ENCODE measurements at regions not wholly inside any gene's neighbourhood (a gene's known extent, or its start where the extent isn't known, plus 50 kb on each side); places are given as distances from the start of the nearest gene placed in this dataset.
"Not testable (repeated sequence)": the region's sequence is repeated elsewhere in the genome, so short reads cannot be mapped to it uniquely, and the experiment has no call there.

DNA sequence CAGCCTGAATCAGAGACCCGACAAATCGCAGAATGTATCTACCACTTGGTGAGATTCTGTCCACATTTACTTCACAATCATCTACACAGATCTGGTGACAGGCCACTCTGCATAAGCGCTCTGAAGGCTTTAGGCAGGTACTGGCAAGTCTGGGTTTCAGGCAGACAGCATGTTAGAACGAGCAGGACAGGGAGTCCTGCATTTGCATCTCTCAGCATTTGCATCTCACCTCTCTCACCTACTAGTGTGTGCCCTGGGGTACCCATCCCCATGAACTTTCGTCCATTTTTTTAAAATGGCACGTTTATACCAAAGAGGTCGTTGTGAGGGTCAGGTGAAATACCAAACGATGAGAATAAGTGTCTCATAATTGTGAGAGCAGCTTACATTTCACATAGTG, 108.2 kb downstream of the SPATA31A1 start:
- DNase-seq, result not testable (repeated sequence)

DNA sequence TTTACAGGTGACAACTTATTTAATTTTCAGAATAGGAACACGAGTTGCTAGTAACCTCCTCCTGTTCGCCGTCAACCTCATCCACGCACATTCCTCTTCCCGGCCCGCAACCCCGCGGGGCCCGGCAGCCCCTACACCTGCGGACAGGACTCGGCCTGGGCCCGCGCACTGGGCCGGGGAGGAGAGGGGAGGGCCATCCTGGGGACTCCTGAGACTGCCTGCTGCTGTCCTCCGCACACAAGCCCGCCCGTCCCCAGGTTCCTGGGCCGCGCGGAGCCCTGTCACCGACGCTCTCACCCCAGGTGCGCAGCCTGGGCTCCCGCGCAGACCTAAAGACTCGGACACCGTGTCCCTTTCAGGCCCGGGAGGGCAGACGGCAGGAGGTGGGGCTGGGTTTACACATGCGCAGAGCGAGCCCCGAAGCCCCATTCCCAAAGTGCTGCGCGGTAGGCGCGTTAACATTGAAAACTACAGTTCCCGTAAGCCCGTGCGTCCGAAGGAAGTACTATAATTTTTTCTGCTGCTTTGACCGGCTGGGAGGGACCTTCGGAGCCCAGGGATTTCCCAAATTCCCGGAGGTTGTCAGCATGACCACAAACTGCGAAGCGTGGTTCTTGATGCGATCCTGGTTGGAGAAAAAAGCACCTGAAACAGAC, 108.8 kb downstream of the SPATA31A1 start:
- peak; percentile 64 to 71 for DNase-seq

DNA sequence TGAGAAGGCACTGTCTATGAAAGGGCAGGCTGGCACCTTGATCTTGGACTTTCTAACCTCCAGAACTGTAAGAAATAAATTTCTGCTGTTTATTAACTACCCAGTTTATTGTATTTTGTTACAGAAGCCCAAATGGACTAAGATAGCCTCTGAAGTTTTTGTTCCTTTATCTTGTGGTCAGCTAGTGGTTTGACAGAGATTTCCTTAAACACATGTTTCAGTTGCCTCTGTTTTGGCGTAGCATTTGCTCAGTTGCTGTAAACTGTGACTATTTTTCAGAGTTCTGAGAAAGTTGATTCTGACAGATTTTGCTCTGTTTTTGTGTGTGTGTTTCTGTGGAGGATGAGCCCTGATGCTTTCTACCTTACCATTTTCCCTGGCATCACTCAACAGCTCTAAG, 119.0 kb downstream of the SPATA31A1 start:
- not testable (repeated sequence) for DNase-seq

DNA sequence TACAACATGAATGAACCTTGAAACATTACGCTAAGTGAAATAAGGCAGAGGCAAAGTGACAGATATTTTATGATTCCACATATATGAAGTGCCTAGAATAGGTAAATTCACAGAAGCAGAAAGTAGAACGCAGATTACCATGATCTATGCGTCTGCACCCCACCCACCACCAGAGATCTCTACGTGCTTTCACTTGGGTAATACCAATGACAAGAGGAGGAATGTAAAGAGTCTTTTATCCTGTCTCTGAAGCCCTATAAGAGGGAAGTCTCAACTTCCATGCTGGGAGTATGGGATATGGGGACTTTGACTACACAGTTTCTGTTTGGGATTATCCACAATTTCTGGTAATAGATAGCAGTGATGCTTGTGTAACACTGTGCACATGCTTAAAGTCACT, 127.6 kb downstream of the SPATA31A1 start:
- DNase-seq, result not testable (repeated sequence)

- DNase-seq, result not testable (repeated sequence)
These were observed 128.4 kb downstream of the SPATA31A1 start for GRCh38 chr9:39483880-39484279.

DNA sequence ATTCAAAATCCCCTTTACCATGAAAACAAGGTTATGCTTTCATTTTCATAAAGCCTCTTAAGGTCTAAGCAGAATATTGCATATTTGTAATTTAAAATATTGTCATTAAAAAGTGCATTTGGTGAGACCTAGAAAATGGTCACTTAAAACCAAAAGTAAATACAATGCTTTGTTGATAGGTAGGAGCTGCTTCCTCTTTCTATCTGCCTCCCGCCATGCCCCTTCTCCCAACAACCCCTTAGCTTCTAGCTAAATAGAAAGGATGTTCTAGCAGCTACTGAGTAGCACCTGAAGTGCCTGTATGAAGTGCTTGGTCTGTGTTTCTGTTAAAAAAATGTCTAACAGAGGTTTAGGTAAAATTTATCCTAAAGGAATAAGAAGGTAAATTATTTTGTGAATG, 128.8 kb downstream of the SPATA31A1 start:
- DNase-seq, result not testable (repeated sequence)

DNA sequence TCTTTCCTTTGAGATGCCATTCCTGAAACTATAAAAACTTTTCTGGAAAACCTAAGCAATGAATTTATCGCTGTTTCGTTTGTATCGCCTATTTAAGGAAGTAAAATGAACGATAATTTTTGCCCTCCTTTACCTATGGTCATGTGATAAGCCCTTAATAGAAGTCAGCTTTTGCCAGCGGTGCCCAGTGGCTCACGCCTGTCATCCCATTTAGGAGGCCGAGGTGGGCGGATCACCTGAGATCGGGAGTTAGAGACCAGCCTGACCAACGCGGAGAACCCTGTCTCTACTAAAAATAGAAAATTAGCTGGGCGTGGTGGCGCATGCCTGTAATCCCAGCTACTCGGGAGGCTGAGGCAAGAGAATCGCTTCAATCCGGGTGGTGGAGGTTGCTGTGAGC, 132.0 kb downstream of the SPATA31A1 start:
- DNase-seq, result not testable (repeated sequence)

GRCh38 chr9:39496248-39496647, 140.8 kb downstream of the SPATA31A1 start:
- not testable (repeated sequence) for DNase-seq

DNA sequence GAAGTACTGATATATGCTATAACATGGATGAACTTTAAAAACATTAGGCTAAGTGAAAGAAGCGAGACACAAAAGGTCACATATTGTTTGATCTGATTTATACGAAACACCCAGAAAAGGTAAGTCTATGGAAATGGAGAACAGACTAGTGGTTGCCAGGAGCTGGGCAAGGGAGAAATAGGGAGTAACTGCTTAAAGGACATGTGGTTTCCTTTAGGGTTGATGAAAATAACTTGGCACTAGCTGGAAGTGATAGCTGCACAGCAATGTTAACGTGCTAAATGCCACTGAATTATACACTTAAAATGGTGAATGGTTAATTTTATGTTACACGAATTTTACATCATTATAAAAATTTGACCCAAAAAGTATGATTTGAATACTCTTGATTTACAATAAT, 147.7 kb downstream of the SPATA31A1 start:
- not testable (repeated sequence) for DNase-seq

- not testable (repeated sequence) for DNase-seq
These were observed 172.0 kb downstream of the SPATA31A1 start for GRCh38 chr9:39527387-39528029.

DNA sequence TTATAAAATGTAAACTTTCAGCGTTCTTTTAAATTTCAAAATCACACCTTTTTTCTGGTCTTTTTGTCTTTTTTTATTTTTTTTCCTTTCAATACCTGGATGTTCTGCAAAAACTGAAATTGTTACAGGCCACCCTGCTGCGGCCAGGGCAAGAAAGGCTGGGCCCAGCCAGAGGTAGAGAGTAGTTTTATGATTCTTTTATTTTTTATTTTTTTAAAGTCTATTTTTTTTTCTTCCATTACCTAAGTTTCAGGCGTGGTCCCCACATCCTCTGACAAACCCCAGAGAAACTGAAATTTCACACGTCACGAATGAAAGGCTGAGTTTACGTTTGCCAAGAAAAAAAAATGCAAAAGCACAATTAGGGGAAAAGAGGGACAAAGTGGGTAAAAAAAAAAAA, 177.1 kb downstream of the SPATA31A1 start:
- not testable (repeated sequence) for DNase-seq

- not testable (repeated sequence) for DNase-seq
These were observed 177.7 kb downstream of the SPATA31A1 start for GRCh38 chr9:39533001-39533762.

GRCh38 chr9:39533763-39534548, 178.5 kb downstream of the SPATA31A1 start:
- not testable (repeated sequence) for DNase-seq

- not testable (repeated sequence) for DNase-seq
These were observed 179.4 kb downstream of the SPATA31A1 start for GRCh38 chr9:39534897-39535296.

- not testable (repeated sequence) for DNase-seq
These were observed 186.7 kb downstream of the SPATA31A1 start for GRCh38 chr9:39542157-39542556.

GRCh38 chr9:39545079-39545478, 189.6 kb downstream of the SPATA31A1 start:
- not testable (repeated sequence) for DNase-seq

GRCh38 chr9:39550573-39550972, 195.1 kb downstream of the SPATA31A1 start:
- not testable (repeated sequence) for DNase-seq

DNA sequence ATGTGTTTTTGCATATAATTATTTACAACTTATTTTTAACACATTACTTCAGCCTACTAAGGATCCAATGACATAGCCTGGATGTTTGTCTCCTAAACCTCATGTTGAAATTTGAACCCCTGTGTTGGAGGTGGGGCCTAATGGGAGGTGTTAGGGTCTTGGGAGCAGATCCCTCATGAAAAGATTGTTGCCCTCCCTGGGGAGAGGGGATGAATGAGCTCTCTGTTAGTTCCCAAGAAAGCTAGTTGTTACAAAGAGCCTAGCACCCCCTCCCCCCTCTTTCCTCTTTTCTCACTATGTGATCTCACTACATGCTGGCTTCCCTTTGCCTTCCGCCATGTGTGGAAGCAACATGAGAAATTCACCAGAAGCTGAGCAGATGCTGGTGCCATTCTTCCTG, 196.1 kb downstream of the SPATA31A1 start:
- DNase-seq, result not testable (repeated sequence)

DNA sequence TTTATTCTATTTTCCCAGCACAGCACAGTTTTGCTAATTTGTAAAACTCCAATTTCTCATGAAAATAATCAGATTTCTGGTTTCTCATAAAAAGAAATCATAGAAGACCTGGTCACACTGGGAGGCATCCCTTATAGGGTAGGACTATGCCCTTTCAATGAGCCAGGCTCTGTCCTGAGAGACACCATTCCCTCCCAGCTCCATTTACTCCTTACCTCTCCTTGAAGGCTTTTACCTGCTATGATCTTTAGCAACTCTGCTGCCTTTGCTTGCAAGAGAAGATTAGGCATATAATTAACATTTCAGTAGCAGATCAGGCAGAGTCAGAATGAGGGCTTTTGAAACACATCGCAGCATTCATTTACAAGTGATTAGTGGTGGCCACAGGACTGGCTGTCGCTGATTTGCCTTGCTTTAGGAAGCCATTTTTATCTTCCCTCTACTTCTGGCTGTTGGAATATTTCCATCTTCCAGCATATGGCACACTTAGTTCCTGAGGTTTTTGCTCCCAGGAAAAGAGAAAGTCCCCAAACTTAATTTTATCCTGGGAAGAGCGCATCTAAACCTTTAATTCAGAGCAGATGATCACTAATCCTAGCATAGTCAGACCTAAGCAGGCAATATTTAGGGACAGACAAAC, 196.9 kb downstream of the SPATA31A1 start:
- DNase-seq, result not testable (repeated sequence)

- not testable (repeated sequence) for DNase-seq
These were observed 198.9 kb downstream of the SPATA31A1 start for GRCh38 chr9:39554352-39554751.

- peak; percentile 2 to 18 for DNase-seq
These were observed 203.9 kb downstream of the SPATA31A1 start for GRCh38 chr9:39559384-39559783.

DNA sequence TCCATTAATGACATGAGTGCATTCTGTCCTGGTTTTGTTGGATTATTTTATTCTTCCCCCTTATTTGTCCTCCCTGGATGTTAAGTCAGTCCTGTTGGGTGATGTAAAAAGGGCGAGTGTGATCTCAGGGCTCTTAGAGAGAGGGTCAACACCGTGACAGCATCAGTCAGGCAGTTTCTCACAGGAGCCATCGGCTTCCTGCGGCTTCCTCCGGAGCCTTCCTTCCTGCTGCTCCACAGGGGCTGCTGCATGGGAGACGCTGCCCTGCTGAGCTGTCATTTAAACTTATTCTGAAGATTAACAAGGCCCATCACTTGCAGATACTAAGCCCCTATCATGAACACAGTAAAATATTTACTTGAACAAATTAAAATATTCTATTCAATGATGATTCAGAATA, 211.3 kb downstream of the SPATA31A1 start:
- not testable (repeated sequence) for DNase-seq
